ENCODE measurements at regions not wholly inside any gene's neighbourhood (a gene's known extent, or its start where the extent isn't known, plus 50 kb on each side); places are given as distances from the start of the nearest gene placed in this dataset.

- DNase-seq (ENCODE audit: low read depth): no peak
Measured at GRCh38 chr12:83390186-83390585, 703.5 kb downstream of the TMTC2 start.

GRCh38 chr12:83389237-83389996 lies 702.7 kb downstream of the TMTC2 start:
- no peak for DNase-seq (ENCODE audit: low read depth)

- no peak for DNase-seq (ENCODE audit: low read depth)
Measured at GRCh38 chr12:83388551-83388950, 701.8 kb downstream of the TMTC2 start.

GRCh38 chr12:83386527-83387264 lies 700.0 kb downstream of the TMTC2 start:
- no peak for DNase-seq (ENCODE audit: low read depth)

- DNase-seq (ENCODE audit: low read depth): no peak
Measured at GRCh38 chr12:83378186-83378727, 691.6 kb downstream of the TMTC2 start.

GRCh38 chr12:83365317-83365716 lies 678.6 kb downstream of the TMTC2 start:
- no peak for DNase-seq (ENCODE audit: low read depth)

GRCh38 chr12:83361475-83361874 lies 674.8 kb downstream of the TMTC2 start:
- DNase-seq (ENCODE audit: low read depth): no peak

- no peak for DNase-seq (ENCODE audit: low read depth)
Measured at GRCh38 chr12:83361071-83361470, 674.4 kb downstream of the TMTC2 start.

GRCh38 chr12:83349907-83350611 lies 663.4 kb downstream of the TMTC2 start:
- DNase-seq (ENCODE audit: low read depth): no peak

GRCh38 chr12:83346333-83346732 lies 659.6 kb downstream of the TMTC2 start:
- no peak for DNase-seq (ENCODE audit: low read depth)

- no peak for DNase-seq (ENCODE audit: low read depth)
Measured at GRCh38 chr12:83343767-83344166, 657.1 kb downstream of the TMTC2 start.

- no peak for DNase-seq (ENCODE audit: low read depth)
Measured at GRCh38 chr12:83335748-83336147, 649.0 kb downstream of the TMTC2 start.

GRCh38 chr12:83326666-83327065 lies 640.0 kb downstream of the TMTC2 start:
- DNase-seq (ENCODE audit: low read depth): no peak

GRCh38 chr12:83323866-83324265 lies 637.2 kb downstream of the TMTC2 start:
- no peak for DNase-seq (ENCODE audit: low read depth)

- DNase-seq (ENCODE audit: low read depth): no peak
Measured at GRCh38 chr12:83322809-83323208, 636.1 kb downstream of the TMTC2 start.

- DNase-seq (ENCODE audit: low read depth): no peak
Measured at GRCh38 chr12:83321971-83322370, 635.3 kb downstream of the TMTC2 start.

GRCh38 chr12:83320350-83320749 lies 633.6 kb downstream of the TMTC2 start:
- DNase-seq (ENCODE audit: low read depth): no peak

- DNase-seq (ENCODE audit: low read depth): no peak
Measured at GRCh38 chr12:83318386-83319098, 631.8 kb downstream of the TMTC2 start.

GRCh38 chr12:83317595-83317994 lies 630.9 kb downstream of the TMTC2 start:
- no peak for DNase-seq (ENCODE audit: low read depth)

- no peak for DNase-seq (ENCODE audit: low read depth)
Measured at GRCh38 chr12:83313827-83314226, 627.1 kb downstream of the TMTC2 start.

GRCh38 chr12:83313322-83313721 lies 626.6 kb downstream of the TMTC2 start:
- DNase-seq (ENCODE audit: low read depth): no peak

Measured in myocyte (in vitro differentiated cells).